NT2/D1 (cell line): ENCODE measurements at regions not wholly inside any gene's neighbourhood (a gene's known extent, or its start where the extent isn't known, plus 50 kb on each side); places are given as distances from the start of the nearest gene placed in this dataset.

Experiments
- SUZ12 ChIP-seq: IDR thresholded peaks from 2 replicates; pipeline ENCODE4 v1.6.1; 2011; ENCODE audit not compliant: insufficient read length, insufficient read depth; ENCODE audit errors: extremely low read depth
- ZNF274 ChIP-seq: IDR thresholded peaks from 2 replicates; pipeline ENCODE4 v1.6.1; 2011; ENCODE audit warnings: mild to moderate bottlenecking, low read depth, low read length

DNA sequence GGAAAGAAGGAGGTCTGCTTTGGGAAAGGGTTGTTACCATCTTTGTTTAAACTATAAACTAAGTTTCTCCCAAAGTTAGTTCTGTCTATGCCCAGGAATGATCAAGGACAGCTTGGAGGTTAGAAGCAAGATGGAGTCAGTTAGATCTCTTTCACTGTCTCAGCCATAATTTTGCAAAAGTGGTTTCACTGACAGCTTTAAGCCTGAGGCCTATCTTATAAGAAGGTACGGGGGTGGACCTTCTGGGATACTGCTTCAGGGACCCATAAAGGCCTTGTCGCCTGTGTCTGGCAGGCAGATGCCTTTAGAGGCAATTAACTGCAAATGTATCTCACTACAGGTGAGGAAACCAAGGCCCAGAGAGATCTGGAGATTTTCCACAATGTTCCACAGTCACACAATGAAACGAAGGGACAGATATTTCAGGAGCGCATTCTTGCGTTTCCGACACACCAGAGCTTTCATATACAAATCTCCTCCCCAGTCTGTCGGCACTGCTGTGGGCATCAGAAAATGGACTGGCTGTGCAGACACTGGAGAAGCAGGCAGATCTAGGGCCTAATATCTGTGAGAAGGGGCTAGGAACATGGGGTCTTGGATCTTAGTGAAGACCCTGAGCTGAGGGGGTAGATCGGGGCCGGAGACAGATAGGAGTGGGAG, 169.5 kb upstream of the SMAD3 start:
- TF ChIP-seq SUZ12 (no peak), ZNF274 (no peak)
